Skin epidermis (tissue), 12 donors: ENCODE measurements at regions not wholly inside any gene's neighbourhood (a gene's known extent, or its start where the extent isn't known, plus 50 kb on each side); places are given as distances from the start of the nearest gene placed in this dataset.
A peak's percentile ranks its signal among the peaks of the same experiment; 100 is the strongest.

Experiments used
- H3K27ac ChIP-seq, 21 experiments: fragments of 200-600 bp; sonication (generic) in 11 of 21; one replicate each; pipeline ENCODE4 v1.5.0; 2020; ENCODE audit warnings: mild to moderate bottlenecking in 3 of 21, inconsistent platforms in 2 of 21, moderate library complexity in 2 of 21
- H3K4me3 ChIP-seq, 7 experiments: fragments of 200-600 bp; sonication (generic) in 2 of 7; one replicate each; pipeline ENCODE4 v1.5.0; 2020; ENCODE audit warnings: inconsistent platforms in 2 of 7, mild to moderate bottlenecking in 2 of 7, moderate library complexity in 1 of 7

GRCh38 chr22:48449466-48450187 is 1378.0 kb downstream of the BRD1 start:
- Histone ChIP-seq H3K27ac (no peak overlapping the region), H3K4me3 (no peak overlapping the region)

DNA sequence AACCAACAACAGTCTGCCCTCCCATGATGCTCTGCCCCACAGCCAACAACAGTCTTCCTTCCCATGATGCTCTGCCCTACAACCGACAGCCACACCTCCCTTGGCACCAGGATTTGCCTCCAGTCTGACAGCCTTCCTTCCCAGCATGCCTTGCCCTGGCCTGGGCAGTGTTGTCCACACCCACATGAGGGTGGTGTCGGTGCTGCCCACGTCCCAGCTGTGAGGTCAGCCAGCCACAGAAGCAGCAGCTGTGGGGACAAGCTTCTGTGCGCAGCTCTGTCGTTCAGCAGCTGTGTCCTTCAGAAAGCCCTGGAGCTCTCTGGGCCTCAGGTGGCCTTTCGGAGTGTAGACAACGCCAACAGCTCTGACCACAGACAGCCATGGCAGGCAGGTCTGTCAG is 1378.9 kb downstream of the BRD1 start:
- Histone ChIP-seq H3K27ac (no peak overlapping the region), H3K4me3 (no peak overlapping the region)

GRCh38 chr22:48445113-48445827 is 1382.4 kb downstream of the BRD1 start:
- Histone ChIP-seq H3K4me3 (no peak overlapping the region), H3K27ac (no peak overlapping the region)

- Histone ChIP-seq H3K4me3 (no peak overlapping the region), H3K27ac (no peak overlapping the region)
These were observed 1383.2 kb downstream of the BRD1 start for GRCh38 chr22:48444320-48445112.

DNA sequence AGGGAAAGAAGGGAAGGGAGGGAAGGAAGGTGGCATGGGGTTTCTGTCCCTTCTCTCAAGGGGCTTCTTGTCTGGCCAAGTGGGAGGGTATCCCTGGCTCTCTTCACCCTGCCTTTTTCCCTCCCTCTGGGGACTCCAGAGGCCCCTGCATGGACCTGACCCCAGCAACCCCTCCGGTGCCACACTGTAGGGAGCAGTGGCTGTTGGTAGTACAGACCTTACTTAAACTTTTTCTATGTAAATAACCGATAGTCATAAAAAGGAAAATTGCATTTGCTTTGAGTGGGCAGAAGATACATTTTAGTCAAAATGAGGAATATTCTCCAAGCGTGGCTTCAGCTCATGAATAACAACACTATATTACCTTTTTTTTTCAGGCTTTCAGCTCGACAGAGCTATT is 1384.0 kb downstream of the BRD1 start:
- Histone ChIP-seq H3K27ac (no peak overlapping the region), H3K4me3 (no peak overlapping the region)

- Histone ChIP-seq H3K4me3 (no peak overlapping the region), H3K27ac (no peak overlapping the region)
These were observed 1385.0 kb downstream of the BRD1 start for GRCh38 chr22:48442663-48443062.

GRCh38 chr22:48441553-48441850 is 1386.2 kb downstream of the BRD1 start:
- H3K27ac ChIP-seq, result no peak overlapping the region

DNA sequence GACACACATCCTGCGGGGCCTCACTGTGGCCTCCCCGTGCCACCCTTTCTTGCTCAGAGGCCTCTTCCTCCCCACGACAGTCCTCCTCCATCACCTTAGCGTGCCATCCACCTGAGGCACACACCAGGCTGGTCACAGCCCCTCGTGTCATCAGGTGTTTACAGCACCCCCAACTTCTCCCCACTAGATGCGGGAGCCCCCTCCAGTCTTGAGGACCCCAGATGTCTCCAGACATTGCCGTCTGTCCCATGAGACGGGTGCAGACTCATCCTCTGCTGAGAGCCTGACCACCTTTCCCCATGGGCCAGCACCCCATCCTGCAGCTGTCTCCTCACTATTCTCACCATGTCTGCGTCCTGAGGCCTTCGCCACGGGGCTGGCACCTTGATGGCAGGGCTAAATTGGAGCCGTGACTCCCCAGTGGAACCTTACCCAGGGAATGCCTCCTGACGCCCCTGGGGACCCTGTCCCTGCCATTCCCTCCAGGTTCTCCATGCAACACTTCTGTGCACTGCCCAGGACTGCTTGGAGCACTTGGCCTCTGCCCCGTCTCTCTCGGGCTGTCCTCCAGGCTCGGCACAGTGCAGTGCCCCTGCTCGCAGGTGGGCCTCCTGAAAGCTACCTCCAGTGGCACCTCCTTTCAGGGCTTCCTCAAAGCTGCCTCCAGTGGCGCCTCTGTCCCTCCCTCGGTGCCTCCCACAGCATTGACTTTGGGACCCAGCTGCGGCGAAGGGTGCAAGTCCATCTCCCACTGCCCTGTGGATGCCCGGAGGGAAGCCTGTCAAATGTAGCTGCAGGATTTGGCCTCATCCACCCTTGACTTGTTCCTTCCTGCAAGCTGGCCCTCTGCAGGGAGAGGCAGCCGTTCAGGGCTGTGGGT is 1386.8 kb downstream of the BRD1 start:
- Histone ChIP-seq H3K4me3 (no peak overlapping the region), H3K27ac (no peak overlapping the region)

More at GRCh38 chr22:48441553-48441850, 1386.2 kb downstream of the BRD1 start:
- H3K4me3 ChIP-seq, result no peak overlapping the region

DNA sequence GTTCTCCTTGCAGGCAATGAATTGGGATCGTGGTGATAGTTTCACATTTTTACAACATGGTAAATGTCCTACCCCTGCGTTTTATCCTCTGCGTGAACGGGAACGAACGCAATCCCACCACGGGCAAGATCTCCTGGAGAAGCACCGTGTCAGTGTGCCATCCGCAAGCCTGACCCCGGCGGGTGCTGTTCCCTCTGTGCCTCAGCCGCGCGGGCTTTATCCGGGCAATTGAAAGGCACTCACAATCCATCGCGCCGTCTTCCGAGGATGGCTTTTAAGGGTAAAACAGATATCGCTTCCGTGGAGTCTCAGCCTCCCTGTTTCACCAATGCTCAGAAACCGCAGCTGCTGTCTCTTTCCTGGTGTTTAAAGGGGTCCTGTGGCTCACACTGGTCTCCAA is 1387.5 kb downstream of the BRD1 start:
- H3K27ac ChIP-seq, result no peak overlapping the region
- H3K4me3 ChIP-seq, result no peak overlapping the region

GRCh38 chr22:48439560-48440135 is 1388.0 kb downstream of the BRD1 start:
- no peak overlapping the region for H3K27ac ChIP-seq
- no peak overlapping the region for H3K4me3 ChIP-seq

GRCh38 chr22:48438800-48439559 is 1388.7 kb downstream of the BRD1 start:
- H3K27ac ChIP-seq, result no peak overlapping the region
- H3K4me3 ChIP-seq, result no peak overlapping the region

- Histone ChIP-seq H3K27ac (no peak overlapping the region), H3K4me3 (no peak overlapping the region)
These were observed 1389.6 kb downstream of the BRD1 start for GRCh38 chr22:48438096-48438495.

- no peak overlapping the region for H3K27ac ChIP-seq
- H3K4me3 ChIP-seq, result no peak overlapping the region
These were observed 1391.3 kb downstream of the BRD1 start for GRCh38 chr22:48436201-48436931.

DNA sequence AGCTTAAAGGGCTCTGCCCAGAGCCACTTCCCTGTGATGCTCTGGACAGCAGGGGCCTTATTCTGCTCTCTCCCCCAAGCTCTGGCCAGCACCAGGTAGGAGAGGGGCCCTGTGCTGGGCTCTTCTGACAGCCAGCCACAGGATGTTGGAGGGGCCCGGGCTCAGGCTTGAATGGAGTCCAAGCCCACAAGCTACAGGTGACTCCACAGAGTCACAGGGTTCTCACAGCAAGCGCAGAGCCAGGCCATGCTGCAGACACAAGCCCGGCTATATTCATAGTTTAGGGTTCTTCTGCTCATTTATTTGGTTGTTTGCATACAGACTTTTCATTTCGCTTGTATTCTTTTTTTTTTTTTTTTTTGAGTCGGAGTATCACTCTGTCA is 1392.8 kb downstream of the BRD1 start:
- H3K4me3 ChIP-seq, result no peak overlapping the region
- H3K27ac ChIP-seq, result no peak overlapping the region

DNA sequence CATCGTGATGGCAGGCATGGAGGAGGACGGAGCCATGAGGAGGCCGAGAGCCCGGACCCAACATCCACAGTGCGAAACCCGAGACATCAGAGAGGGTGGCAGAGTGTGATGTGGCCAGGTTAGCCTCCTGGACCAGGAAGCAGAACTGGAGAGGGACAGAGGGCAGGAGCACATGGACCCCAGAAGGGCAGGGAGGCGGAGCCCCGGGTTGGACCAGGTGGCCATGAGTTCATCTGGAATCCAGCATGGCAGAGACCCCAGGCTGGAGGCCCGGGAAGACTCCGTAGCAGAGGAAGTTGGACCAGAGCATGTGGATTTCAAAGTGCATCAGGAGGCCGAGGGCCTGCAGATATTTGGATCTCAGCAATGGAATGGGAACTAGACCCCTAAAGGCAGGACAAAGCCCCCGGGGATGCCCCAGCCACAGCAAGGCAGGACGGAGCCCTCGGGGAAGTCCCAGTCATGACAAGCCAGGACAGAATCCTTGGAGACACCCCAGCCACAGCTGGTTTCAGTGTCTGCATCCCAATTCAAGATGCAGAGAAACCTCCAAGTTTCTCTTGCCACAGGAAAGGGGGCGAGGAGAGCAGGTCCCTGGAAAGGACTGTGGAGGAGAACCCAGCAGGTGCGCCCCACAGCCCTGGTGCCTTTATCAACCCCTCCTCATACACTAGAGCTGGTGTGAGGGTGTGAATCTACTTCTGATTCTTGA is 1393.4 kb downstream of the BRD1 start:
- Histone ChIP-seq H3K27ac (no peak overlapping the region), H3K4me3 (no peak overlapping the region)

DNA sequence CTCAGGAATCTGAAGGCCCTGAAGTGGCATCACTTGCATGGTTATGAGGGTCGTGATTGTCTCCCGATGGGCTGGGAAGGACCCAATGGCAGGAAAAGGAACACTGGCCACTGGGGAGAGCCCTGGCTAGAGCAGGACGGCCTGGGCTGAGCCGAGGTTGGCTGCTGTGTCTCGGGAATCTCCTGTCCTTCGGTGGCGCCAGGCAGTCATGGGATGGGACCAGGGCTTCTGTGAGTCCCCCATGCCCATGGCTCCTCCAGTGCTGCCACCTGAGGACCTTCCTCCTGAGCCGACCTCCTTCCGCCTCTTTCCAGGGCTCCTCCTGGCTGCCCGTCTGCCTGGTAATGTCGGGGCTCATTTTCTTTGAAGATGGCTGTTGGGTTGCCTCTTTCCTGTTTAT is 1394.0 kb downstream of the BRD1 start:
- H3K4me3 ChIP-seq, result no peak overlapping the region

DNA sequence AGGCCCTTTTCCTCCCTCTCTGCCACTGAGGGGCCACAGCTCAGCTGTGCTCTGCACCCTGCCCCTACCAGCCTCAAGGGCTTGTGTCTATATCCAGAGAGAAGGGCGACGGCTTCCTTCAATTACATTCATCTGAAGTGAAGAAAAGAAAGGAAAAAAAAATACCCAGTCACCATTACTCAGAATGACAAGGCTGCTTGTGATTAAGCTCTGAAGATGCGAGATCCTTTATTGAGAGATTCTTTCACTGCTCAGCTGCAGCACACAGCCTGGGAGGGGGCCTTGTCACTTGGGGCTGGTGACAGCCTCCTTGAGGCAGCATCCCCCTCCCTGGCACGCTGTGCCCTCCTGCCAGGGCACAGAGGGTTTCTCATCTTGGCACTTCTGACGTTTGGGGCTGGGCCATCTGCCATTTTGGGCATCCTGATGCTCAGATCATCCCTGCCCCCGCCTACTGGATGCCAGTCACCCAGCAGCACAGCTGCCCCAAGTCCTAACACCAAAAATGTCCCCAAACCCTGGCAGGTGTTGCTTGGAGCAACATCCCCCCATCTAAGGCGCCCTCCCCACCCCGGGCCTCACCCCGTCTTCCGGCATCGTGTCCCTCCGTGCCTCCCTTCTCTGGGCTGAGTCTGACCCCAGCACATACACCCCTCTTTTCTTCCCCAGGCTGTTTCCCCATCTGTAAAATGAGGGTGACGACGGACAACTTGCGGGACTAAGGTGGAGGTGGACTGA is 1394.7 kb downstream of the BRD1 start:
- Histone ChIP-seq H3K27ac (peak overlapping the region in 1 of 21 experiments; percentile 20), H3K4me3 (no peak overlapping the region)

More for the DNA sequence above, 1394.0 kb downstream of the BRD1 start:
- no peak overlapping the region for H3K27ac ChIP-seq
